ENCODE measurements at regions not wholly inside any gene's neighbourhood (a gene's known extent, or its start where the extent isn't known, plus 50 kb on each side); places are given as distances from the start of the nearest gene placed in this dataset.

DNA sequence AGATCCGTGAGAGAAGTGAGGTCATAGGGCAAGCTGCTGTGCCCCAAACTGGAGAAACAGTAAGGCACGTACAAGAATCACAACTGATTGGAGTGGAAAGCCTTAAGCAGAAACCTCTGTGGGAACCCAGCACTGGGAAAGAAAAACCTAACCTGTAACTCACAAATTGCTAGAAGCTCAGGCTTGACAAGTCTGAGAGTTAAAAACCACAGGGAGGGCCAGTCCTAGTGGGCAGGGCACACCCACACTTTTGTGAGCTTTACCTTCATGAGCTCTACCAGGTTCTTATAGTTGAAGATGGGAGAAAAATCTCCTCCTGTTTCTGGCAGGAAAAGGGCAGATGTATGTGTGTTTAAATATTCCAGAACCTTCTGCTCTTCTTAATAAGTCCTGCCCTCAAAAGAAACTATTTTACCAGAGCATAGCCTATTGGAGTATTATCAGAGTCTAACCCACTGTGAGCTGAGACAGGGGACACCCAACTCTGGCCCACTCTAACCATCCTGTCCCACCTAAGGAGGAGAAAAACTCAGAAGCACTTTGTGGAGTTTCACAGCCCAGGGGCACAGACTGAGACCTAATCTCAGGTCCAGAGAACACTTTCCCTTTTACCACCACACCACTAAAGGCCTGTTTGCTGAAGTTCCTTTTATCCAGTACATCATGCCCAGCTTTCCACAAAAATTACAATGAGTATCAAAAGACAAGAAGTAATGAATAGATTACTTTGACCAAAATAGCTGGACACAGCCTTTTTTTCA is 1265.7 kb upstream of the CHAC2 start:
- no peak for DNase-seq (ENCODE audit: low spot score)
- Histone ChIP-seq H3K9me3 (no peaks in the 10 kb centered on the region), H3K36me3 (no peaks in the 10 kb centered on the region), H3K27ac (no peak overlapping the region), H3K4me3 (no peak overlapping the region), H3K27me3 (replicated peaks; ENCODE audit: insufficient read depth) (no peaks in the 10 kb centered on the region), H3K4me1 (ENCODE audit: control insufficient read depth in 1 of 2, low read depth in 2 of 2) (no peaks in the 10 kb centered on the region)
- ATAC-seq (ENCODE audit: insufficient number of reproducible peaks, low FRiP score, low read depth) = no peak
- TF ChIP-seq, protein P1, sequence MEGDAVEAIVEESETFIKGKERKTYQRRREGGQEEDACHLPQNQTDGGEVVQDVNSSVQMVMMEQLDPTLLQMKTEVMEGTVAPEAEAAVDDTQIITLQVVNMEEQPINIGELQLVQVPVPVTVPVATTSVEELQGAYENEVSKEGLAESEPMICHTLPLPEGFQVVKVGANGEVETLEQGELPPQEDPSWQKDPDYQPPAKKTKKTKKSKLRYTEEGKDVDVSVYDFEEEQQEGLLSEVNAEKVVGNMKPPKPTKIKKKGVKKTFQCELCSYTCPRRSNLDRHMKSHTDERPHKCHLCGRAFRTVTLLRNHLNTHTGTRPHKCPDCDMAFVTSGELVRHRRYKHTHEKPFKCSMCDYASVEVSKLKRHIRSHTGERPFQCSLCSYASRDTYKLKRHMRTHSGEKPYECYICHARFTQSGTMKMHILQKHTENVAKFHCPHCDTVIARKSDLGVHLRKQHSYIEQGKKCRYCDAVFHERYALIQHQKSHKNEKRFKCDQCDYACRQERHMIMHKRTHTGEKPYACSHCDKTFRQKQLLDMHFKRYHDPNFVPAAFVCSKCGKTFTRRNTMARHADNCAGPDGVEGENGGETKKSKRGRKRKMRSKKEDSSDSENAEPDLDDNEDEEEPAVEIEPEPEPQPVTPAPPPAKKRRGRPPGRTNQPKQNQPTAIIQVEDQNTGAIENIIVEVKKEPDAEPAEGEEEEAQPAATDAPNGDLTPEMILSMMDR (IDR thresholded peaks at IDR 0.05) = no peak

DNA sequence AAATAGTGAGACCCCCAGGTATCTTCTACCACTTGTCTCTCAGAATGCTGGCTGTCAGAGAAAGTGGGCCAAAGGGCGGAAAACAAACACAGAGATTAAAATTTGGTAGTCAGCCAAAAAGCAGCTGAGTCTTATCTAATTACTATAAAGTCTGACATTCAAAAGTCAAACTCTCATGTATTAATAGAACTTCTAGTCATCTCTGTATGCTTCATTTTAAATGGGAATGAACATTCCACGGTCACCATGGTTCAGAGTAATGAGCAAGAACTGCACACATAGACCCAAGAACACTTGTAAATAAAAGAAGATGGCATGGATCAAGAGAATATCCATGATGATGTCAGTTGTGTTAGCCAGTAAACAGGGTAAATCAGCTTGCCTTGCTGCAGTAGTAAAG is 1267.0 kb upstream of the CHAC2 start:
- TF ChIP-seq, protein P1 (IDR thresholded peaks at IDR 0.05) = no peak
- Histone ChIP-seq H3K4me1 (ENCODE audit: control insufficient read depth in 1 of 2, low read depth in 2 of 2) (no peaks in the 10 kb centered on the region), H3K27me3 (replicated peaks; ENCODE audit: insufficient read depth) (no peaks in the 10 kb centered on the region), H3K9me3 (no peaks in the 10 kb centered on the region), H3K27ac (no peak overlapping the region), H3K36me3 (no peaks in the 10 kb centered on the region), H3K4me3 (no peak overlapping the region)
- no peak for DNase-seq (ENCODE audit: low spot score)
- ATAC-seq (ENCODE audit: insufficient number of reproducible peaks, low FRiP score, low read depth) = no peak

DNA sequence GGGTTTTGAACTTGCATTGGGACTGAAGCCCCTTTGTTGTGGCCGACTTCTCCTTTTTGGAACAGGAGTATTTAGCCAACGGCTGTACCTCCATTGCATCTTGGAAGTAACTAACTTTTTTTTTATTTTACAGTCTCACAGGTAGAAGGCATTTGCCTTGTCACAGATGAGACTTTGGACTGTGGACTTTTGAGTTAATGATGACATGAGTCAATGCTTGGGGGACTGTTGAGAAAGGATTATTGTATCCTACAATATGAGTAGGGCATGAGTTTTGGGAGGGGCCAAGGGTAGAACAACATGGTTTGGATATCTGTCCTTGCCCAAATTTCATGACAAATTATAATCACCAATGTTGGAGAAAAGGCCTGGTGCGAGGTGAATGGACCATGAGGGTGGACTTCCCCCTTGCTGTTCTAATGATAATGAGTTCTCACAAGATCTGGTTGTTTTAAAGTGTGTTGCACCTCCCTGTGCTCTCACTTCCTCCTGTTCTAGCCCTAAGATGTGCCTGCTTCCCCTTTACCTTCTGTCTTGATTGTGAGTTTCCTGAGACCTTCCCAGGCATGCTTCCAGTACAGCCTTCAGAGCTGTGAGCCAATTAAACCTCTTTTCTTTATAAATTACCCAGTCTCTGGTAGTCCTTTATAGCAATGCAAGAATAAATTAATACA is 1269.4 kb upstream of the CHAC2 start:
- Histone ChIP-seq H3K4me3 (no peak overlapping the region), H3K9me3 (no peaks in the 10 kb centered on the region), H3K27ac (no peak overlapping the region), H3K4me1 (ENCODE audit: control insufficient read depth in 1 of 2, low read depth in 2 of 2) (no peaks in the 10 kb centered on the region), H3K27me3 (replicated peaks; ENCODE audit: insufficient read depth) (no peaks in the 10 kb centered on the region), H3K36me3 (no peaks in the 10 kb centered on the region)
- TF ChIP-seq, protein P1 (IDR thresholded peaks at IDR 0.05) = no peak
- ATAC-seq (ENCODE audit: insufficient number of reproducible peaks, low FRiP score, low read depth) (no peak), DNase-seq (ENCODE audit: low spot score) (no peak)

DNA sequence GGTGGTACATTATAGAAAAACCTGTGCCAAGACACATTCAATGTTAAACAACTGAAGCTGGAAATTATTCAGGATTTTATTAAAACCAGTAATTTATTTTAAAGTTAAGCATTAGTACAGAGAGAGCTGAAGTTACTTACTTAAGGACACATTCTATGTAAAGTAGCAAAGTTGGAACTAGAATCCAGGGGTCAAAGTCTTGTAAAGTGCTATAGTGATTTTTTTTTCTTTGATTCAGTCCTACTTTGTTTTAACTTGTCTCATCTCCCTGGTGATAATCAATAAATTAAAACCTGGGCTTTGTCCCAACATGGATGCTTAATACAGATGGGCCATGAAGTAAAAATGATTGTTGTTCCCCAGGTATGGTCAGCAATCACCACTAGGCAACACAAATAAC is 1271.8 kb upstream of the CHAC2 start:
- H3K4me1 ChIP-seq (ENCODE audit: control insufficient read depth in 1 of 2, low read depth in 2 of 2) = no peaks in the 10 kb centered on the region
- no peak overlapping the region for H3K27ac ChIP-seq
- DNase-seq (ENCODE audit: low spot score) (no peak), ATAC-seq (ENCODE audit: insufficient number of reproducible peaks, low FRiP score, low read depth) (no peak)
- no peaks in the 10 kb centered on the region for H3K27me3 ChIP-seq (replicated peaks; ENCODE audit: insufficient read depth)
- TF ChIP-seq, protein P1 (IDR thresholded peaks at IDR 0.05) = no peak
- no peak overlapping the region for H3K4me3 ChIP-seq
- H3K36me3 ChIP-seq = no peaks in the 10 kb centered on the region
- no peaks in the 10 kb centered on the region for H3K9me3 ChIP-seq

DNA sequence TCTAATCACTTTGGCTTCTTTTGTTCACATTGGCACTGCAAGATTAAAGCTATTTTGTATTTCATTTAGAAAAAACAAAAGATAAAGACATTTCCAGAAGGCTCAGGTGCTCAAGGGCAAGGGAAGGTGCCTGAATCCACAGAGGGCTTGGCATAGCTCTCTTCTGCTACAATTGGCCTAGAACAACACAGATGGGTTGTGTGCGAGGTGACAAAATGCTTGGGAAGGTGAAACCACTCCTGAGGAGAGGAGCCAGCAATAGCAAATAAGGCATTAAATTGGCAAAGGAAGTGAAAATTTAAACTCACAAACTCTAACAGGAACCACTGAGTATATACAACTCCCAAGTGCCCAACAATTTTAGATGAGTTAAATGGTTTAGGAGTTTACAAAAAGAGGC is 1290.4 kb upstream of the CHAC2 start:
- ATAC-seq (ENCODE audit: insufficient number of reproducible peaks, low FRiP score, low read depth) = no peak
- H3K27me3 ChIP-seq (replicated peaks; ENCODE audit: insufficient read depth) = no peaks in the 10 kb centered on the region
- H3K27ac ChIP-seq = no peak overlapping the region
- TF ChIP-seq, protein P1 (IDR thresholded peaks at IDR 0.05) = no peak
- no peaks in the 10 kb centered on the region for H3K4me1 ChIP-seq (ENCODE audit: control insufficient read depth in 1 of 2, low read depth in 2 of 2)
- no peak for DNase-seq (ENCODE audit: low spot score)
- no peaks in the 10 kb centered on the region for H3K36me3 ChIP-seq
- no peaks in the 10 kb centered on the region for H3K9me3 ChIP-seq
- H3K4me3 ChIP-seq = no peak overlapping the region

Measured in thoracic aorta (tissue), 2 donors.